NOMO-1 (cell line): ENCODE measurements at regions not wholly inside any gene's neighbourhood (a gene's known extent, or its start where the extent isn't known, plus 50 kb on each side); places are given as distances from the start of the nearest gene placed in this dataset.

ENCODE experiments used
- DNase-seq, 2 experiments: peaks; one replicate each; lab custom pipeline; 2025; ENCODE audit not compliant: unreplicated experiment in 2 of 2; lab: John Stamatoyannopoulos, UW

- DNase-seq: no peak
Observed at GRCh38 chr7:41834805-41835694, 132.2 kb upstream of the INHBA start.

- DNase-seq: no peak
Observed at GRCh38 chr7:41832941-41833340, 130.1 kb upstream of the INHBA start.

GRCh38 chr7:41830271-41830670, 127.4 kb upstream of the INHBA start:
- no peak for DNase-seq

- no peak for DNase-seq
Observed at GRCh38 chr7:41828911-41829310, 126.0 kb upstream of the INHBA start.

GRCh38 chr7:41826641-41827040, 123.8 kb upstream of the INHBA start:
- no peak for DNase-seq

GRCh38 chr7:41825927-41826480, 123.1 kb upstream of the INHBA start:
- no peak for DNase-seq

GRCh38 chr7:41824284-41824683, 121.4 kb upstream of the INHBA start:
- peak; percentile 19 to 24 for DNase-seq

- no peak for DNase-seq
Observed at GRCh38 chr7:41822259-41822817, 119.4 kb upstream of the INHBA start.

GRCh38 chr7:41821521-41822213, 118.8 kb upstream of the INHBA start:
- no peak for DNase-seq

- DNase-seq: no peak
Observed at GRCh38 chr7:41820111-41820671, 117.3 kb upstream of the INHBA start.

GRCh38 chr7:41819645-41820044, 116.8 kb upstream of the INHBA start:
- DNase-seq: no peak

- no peak for DNase-seq
Observed at GRCh38 chr7:41818765-41819398, 116.0 kb upstream of the INHBA start.

- peak; percentile 22 to 31 for DNase-seq
Observed at GRCh38 chr7:41817386-41817785, 114.5 kb upstream of the INHBA start.

GRCh38 chr7:41816111-41816510, 113.2 kb upstream of the INHBA start:
- DNase-seq: peak; percentile 81 to 82

- DNase-seq: no peak
Observed at GRCh38 chr7:41814888-41815287, 112.0 kb upstream of the INHBA start.

GRCh38 chr7:41813286-41813685, 110.4 kb upstream of the INHBA start:
- DNase-seq: no peak

- DNase-seq: no peak
Observed at GRCh38 chr7:41811941-41812340, 109.1 kb upstream of the INHBA start.

- DNase-seq: no peak
Observed at GRCh38 chr7:41809940-41810576, 107.2 kb upstream of the INHBA start.

GRCh38 chr7:41809529-41809939, 106.6 kb upstream of the INHBA start:
- DNase-seq: no peak

GRCh38 chr7:41809116-41809515, 106.2 kb upstream of the INHBA start:
- DNase-seq: no peak
